ENCODE measurements at regions not wholly inside any gene's neighbourhood (a gene's known extent, or its start where the extent isn't known, plus 50 kb on each side); places are given as distances from the start of the nearest gene placed in this dataset.
A peak's percentile ranks its signal among the peaks of the same experiment; 100 is the strongest.

GRCh38 chr6:79404677-79405076, 132.6 kb downstream of the LCA5 start:
- Histone ChIP-seq H3K4me2 (ENCODE audit: low read depth, low read length) (peak overlapping the region; percentile 72), H3K36me3 (replicated peaks in 1 of 2; ENCODE audit: control insufficient read depth in 1 of 2, insufficient read depth in 2 of 2, low read length in 2 of 2) (no peaks in the 10 kb centered on the region), H3K79me2 (ENCODE audit: insufficient read depth, low read length) (no peaks in the 10 kb centered on the region), H3K9ac (ENCODE audit: insufficient read depth, low read depth, low read length) (no peak overlapping the region), H3K27ac (ENCODE audit: extremely low read length, insufficient read depth, low read length) (no peak overlapping the region), H4K20me1 (ENCODE audit: insufficient read depth, low read length) (no peaks in the 10 kb centered on the region), H3K27me3 (ENCODE audit: control insufficient read depth in 1 of 2, insufficient read depth in 2 of 2, low read length in 2 of 2) (no peaks in the 10 kb centered on the region), H2AFZ (ENCODE audit: low read length) (no peak overlapping the region), H3K4me1 (ENCODE audit: insufficient read depth, low read length) (peaks cover 37% of the 10 kb centered on the region), H3K4me3 (replicated peaks in 1 of 3; ENCODE audit: insufficient read depth in 1 of 3, low read depth in 2 of 3, low read length in 3 of 3) (peak overlapping the region in 1 of 3 experiments; percentile 34; a peak in 2 of 6 replicates), H3K9me3 (ENCODE audit: low read length) (no peaks in the 10 kb centered on the region)
- DNase-seq (ENCODE audit: low spot score) (peak; percentile 70), ATAC-seq (peak; percentile 98), FAIRE-seq (peak; percentile 89)
- intact Hi-C loops (cut with micrococcal nuclease; ENCODE audit: unreplicated experiment) = loop anchor here (1.0 to 5.0 kb wide), 2 partner anchors 63 to 268 kb away; no protein-coding TSS in a partner anchor
- 0% methylated on average over 1 of the region's 8 CpGs for WGBS (ENCODE audit: low lambda C conversion rate)
- CTCF ChIA-PET (ENCODE audit: low intra/inter-chr PET ratio, low total read pairs) = no interaction called here
- POLR2A ChIA-PET = no interaction called here
- in situ Hi-C loops (cut with HindIII; ENCODE audit: extremely low pct_ligation_motif_present, low pct_unique_long_range_greater_than_20kb) = no loop called here
- BruUV-seq (replicated peaks) = no TSS peak
- TF ChIP-seq ZNF256 (CRISPR knock-in tag; conservative IDR thresholded peaks at IDR 0.05) (no peak), TBX2 (CRISPR knock-in tag; IDR thresholded peaks at IDR 0.05; ENCODE audit: borderline replicate concordance) (peak; percentile 69; the same call in 1 of the 2 replicates), ZNF432 (CRISPR knock-in tag; IDR thresholded peaks at IDR 0.05; ENCODE audit: borderline replicate concordance) (no peak), ZNF556 (CRISPR knock-in tag; IDR thresholded peaks at IDR 0.05; ENCODE audit: borderline replicate concordance) (no peak; the same call in 1 of the 2 replicates), ZNF629 (CRISPR knock-in tag; conservative IDR thresholded peaks at IDR 0.05) (0 out of 2 replicates have a peak, but pooled peaks have one; percentile 26), XRCC5 (optimal IDR thresholded peaks at IDR 0.05; ENCODE audit: low read length) (peak; percentile 57), HNRNPLL (IDR thresholded peaks at IDR 0.05; ENCODE audit: low read depth, low read length, poor library complexity, severe bottlenecking) (peak; percentile 37), RFXAP (CRISPR knock-in tag; IDR thresholded peaks at IDR 0.05; ENCODE audit: borderline replicate concordance) (0 out of 2 replicates have a peak, but pooled peaks have one; percentile 43), NR2F1 (CRISPR knock-in tag; IDR thresholded peaks at IDR 0.05) (peak; percentile 75; a peak in 2 of 4 replicates), ZMYM4 (CRISPR knock-in tag; IDR thresholded peaks at IDR 0.05) (peak; percentile 87), KLF15 (CRISPR knock-in tag; IDR thresholded peaks at IDR 0.05; ENCODE audit: borderline replicate concordance) (no peak), NR2F6 (IDR thresholded peaks at IDR 0.05) (peak; percentile 70), NR2F6 (CRISPR knock-in tag; IDR thresholded peaks at IDR 0.05) (peak; percentile 75; the same call in 1 of the 2 replicates), SAP130 (CRISPR knock-in tag; IDR thresholded peaks at IDR 0.05; ENCODE audit: low read depth) (peak; percentile 53)
- TF ChIP-seq, protein P1, sequence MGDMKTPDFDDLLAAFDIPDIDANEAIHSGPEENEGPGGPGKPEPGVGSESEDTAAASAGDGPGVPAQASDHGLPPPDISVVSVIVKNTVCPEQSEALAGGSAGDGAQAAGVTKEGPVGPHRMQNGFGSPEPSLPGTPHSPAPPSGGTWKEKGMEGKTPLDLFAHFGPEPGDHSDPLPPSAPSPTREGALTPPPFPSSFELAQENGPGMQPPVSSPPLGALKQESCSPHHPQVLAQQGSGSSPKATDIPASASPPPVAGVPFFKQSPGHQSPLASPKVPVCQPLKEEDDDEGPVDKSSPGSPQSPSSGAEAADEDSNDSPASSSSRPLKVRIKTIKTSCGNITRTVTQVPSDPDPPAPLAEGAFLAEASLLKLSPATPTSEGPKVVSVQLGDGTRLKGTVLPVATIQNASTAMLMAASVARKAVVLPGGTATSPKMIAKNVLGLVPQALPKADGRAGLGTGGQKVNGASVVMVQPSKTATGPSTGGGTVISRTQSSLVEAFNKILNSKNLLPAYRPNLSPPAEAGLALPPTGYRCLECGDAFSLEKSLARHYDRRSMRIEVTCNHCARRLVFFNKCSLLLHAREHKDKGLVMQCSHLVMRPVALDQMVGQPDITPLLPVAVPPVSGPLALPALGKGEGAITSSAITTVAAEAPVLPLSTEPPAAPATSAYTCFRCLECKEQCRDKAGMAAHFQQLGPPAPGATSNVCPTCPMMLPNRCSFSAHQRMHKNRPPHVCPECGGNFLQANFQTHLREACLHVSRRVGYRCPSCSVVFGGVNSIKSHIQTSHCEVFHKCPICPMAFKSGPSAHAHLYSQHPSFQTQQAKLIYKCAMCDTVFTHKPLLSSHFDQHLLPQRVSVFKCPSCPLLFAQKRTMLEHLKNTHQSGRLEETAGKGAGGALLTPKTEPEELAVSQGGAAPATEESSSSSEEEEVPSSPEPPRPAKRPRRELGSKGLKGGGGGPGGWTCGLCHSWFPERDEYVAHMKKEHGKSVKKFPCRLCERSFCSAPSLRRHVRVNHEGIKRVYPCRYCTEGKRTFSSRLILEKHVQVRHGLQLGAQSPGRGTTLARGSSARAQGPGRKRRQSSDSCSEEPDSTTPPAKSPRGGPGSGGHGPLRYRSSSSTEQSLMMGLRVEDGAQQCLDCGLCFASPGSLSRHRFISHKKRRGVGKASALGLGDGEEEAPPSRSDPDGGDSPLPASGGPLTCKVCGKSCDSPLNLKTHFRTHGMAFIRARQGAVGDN (CRISPR knock-in tag; IDR thresholded peaks at IDR 0.05) = peak; percentile 78
- TF ChIP-seq, protein P2, sequence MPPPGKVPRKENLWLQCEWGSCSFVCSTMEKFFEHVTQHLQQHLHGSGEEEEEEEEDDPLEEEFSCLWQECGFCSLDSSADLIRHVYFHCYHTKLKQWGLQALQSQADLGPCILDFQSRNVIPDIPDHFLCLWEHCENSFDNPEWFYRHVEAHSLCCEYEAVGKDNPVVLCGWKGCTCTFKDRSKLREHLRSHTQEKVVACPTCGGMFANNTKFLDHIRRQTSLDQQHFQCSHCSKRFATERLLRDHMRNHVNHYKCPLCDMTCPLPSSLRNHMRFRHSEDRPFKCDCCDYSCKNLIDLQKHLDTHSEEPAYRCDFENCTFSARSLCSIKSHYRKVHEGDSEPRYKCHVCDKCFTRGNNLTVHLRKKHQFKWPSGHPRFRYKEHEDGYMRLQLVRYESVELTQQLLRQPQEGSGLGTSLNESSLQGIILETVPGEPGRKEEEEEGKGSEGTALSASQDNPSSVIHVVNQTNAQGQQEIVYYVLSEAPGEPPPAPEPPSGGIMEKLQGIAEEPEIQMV (CRISPR knock-in tag; IDR thresholded peaks at IDR 0.05; ENCODE audit: low read depth) = 0 out of 2 replicates have a peak, but pooled peaks have one; percentile 42
- TF ChIP-seq, protein P3, sequence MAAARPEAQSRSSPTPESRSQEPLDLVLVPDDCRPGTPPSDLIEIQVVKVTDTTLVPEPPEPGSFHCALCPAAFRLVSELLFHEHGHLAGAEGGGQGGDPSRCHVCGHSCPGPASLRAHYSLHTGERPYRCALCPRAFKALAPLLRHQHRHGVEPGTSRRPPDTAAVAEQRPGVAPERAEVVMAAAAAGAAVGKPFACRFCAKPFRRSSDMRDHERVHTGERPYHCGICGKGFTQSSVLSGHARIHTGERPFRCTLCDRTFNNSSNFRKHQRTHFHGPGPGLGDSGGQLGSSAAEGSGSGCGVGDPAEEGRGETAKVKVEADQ (CRISPR knock-in tag; IDR thresholded peaks at IDR 0.05; ENCODE audit: borderline replicate concordance) = peak; percentile 47; the same call in 1 of the 2 replicates
- TF ChIP-seq, protein P4, sequence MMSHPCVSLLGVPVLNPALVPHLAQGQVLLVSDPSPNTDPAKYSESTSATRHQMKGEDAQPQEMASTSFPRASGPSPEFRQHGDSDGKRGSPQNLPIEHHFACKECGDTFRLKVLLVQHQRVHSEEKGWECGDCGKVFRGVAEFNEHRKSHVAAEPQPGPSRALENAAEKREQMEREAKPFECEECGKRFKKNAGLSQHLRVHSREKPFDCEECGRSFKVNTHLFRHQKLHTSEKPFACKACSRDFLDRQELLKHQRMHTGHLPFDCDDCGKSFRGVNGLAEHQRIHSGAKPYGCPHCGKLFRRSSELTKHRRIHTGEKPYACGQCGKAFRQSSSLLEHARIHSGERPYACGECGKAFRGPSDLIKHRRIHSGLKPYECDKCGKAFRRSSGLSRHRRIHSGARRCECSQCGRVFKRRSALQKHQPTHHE (CRISPR knock-in tag; IDR thresholded peaks at IDR 0.05; ENCODE audit: borderline replicate concordance) = no peak

All from HepG2 (cell line).